Right forelimb (tissue), 1 donor: ENCODE measurements at regions not wholly inside any gene's neighbourhood (a gene's known extent, or its start where the extent isn't known, plus 50 kb on each side); places are given as distances from the start of the nearest gene placed in this dataset.

Experiments
- DNase-seq: peaks from one replicate; pipeline ENCODE4 v3.0.0-alpha.2; 2018

DNA sequence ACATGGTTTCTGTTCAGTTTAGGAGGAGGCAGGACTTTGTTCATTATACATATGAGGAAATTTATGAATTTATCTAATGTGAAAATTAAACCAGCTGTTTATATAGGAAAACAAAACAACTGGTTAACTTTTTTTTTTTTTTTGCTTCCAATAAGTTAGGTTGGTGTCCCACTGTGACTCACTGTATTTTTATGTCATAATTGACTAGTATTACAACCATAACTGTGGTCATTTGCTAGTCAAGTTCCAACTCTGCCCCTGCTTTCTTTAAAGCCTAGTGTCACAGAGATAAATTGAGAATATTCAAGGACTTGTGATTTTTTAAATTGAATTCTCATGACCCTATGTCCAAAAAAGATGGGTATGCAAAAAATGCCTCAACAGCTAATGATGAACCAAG lies 227.7 kb downstream of the BCAT1 start:
- DNase-seq = no peak

DNA sequence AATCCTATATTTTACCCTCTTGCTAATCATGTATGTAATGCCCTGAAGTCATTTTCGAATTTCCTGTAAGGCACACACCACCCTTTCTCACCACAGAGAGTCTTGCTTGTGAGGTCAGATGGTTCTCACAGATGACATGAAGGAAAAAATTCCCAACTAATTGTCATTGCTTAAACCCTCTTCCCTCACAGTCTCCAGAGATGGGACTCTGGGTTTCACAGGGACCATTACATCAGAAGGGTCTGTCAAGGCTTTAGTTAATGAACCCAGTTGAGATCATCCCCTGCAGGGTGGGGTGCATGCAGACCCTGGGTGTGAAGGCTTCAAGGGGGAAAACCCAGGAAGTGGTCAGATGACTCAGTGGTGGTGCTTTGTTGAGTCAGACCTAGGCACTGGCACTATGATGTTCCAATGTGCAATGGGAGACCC lies 229.6 kb downstream of the BCAT1 start:
- no peak for DNase-seq

DNA sequence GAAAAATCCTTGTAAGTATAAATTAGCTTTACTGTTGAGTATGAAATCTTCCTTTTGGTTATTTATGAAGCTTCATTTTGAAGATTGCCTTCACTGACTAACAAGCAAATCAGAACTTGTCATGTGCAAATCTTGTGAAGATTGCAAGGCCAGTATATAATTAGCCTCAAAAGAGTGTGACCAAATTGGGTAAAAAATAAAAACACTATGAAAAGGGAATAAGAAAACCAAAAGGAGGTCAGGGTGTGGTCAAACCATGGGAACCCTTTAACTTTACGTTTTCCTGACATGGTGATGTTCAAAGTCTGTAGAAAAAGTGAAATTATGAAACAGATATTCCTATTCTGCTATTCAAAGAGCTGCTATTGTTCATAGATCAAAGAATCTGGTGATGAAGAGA lies 230.3 kb downstream of the BCAT1 start:
- no peak for DNase-seq

DNA sequence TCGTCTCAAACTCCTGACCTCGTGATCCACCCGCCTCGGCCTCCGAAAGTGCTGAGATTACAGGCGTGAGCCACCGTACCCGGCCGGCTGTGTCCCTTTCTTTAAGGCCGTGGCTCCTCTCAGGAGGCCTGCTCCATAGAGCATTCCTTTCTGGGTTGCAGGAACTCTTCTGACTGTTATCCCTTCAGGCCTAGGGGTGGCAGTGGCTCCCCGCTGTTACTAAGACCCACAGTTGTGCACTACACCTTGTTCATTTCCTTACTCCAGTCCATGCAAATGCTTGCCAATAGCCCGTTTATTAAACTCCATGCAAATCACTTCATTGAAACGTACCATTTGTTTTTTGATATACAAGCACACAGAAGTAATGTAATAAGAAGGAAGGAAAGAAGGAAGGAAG lies 234.7 kb downstream of the BCAT1 start:
- DNase-seq = no peak

DNA sequence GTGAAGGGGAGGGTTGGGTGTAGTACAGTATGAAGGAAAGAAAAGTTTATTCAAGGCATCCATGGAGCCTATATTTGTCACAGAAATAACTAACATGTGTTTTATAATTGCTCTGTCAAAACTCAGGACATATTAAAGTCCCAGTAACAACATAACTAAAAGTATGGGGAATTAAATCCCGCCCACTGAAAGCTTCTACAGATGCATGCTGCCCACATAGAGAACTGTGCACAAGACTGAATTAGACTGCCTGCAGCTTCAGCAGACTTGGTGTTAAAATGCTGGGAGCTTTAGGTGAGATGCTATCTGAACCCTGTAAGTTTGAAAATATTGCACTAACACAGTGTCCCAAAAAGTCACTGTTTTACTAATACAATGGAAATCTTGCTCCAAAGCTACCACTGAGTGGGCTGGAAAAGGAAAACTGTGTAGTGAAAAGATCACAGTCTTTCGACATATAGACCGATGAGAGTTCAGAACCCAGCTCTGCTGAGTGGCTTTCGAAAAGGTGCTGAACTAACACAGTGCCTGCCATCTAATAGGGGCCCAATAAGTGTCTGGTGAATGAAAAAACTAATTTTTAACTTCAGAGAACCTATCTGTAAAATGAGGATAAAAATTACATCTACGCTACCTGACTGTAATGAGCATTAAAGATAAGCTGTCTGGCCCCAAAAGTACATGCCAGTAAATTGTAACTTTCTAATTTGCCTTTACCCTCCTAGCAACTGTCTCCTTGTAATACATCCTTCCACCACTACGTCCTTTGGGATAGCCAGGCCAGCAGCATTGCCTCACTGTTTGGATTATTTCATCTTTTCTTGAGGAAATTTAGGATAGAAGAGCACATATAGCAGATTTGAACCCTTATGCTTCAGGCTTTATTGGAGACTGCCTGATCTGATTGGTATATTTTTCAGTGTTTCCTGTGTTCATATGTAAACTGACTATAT lies 237.6 kb downstream of the BCAT1 start:
- DNase-seq = no peak

DNA sequence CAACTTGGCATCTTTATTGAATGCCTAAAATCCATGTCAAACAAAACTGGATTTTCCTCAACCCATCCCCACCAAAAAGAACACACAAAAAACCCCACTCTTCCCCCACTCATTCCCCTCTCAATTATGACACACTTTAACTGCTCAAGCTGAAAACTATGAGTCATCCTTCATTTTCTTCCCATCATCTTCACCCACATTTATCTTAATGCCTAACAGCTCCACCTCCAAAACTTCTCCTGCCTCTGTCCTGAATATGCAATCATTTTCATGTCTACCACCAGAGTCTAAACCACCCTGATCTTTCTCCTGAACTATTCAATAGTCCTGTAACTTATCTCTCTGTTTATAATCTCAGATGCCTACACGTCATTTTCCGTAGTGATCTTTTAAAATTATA lies 239.7 kb downstream of the BCAT1 start:
- DNase-seq = no peak

DNA sequence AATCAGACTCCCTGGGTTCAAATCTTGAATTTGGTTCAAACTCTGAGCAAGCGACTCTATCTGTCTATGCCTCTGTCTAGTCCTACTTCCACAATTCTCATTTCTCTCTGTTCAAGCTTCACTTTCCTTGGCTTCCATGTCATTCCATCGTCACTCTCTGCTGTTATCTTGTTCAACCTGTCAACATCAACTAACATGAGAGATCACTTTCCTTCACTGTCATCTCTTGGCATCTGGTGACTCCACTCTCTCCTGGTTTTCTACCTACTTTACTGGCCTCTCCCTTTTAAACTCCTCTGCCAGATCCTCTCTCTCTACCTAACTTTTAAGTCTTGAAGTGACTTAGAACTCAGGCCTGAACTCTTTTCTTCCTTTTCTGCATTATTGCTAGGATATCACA lies 240.2 kb downstream of the BCAT1 start:
- no peak for DNase-seq

DNA sequence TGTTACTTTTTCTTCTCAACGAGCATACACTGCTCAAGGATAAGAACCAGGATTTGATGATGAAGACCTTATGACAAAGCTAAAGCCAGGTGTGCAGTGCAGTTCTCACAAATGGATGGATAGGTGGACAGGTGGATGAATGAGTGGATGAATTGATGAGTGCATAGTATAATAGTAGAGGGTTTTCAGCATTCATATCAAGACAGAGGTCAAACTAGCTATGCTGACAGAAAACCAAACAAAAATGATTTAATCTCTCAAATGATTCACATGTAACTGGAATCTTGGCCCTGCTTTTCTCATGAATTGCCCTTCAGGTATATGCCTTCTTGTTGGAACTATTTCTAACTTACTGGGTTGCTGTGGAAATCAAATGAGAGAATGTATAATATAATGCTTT lies 240.9 kb downstream of the BCAT1 start:
- no peak for DNase-seq

DNA sequence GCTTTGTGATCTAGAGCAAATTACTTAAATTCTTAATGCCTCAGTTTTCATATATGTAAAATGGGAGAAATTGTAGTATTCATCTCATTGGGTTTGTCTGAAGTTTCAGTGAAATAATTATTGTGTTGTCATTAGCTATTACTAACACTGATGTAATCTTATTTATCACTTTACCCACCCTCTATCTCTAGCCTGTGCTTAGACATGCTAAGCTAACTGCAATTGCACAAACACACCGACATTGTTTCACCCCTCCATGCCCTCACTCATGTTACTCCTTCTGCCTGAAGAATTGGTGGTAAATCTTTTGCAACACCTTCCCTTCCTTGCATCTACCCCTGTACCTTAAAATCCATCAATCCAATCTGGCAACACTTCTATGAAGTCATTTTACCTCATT lies 241.6 kb downstream of the BCAT1 start:
- no peak for DNase-seq

DNA sequence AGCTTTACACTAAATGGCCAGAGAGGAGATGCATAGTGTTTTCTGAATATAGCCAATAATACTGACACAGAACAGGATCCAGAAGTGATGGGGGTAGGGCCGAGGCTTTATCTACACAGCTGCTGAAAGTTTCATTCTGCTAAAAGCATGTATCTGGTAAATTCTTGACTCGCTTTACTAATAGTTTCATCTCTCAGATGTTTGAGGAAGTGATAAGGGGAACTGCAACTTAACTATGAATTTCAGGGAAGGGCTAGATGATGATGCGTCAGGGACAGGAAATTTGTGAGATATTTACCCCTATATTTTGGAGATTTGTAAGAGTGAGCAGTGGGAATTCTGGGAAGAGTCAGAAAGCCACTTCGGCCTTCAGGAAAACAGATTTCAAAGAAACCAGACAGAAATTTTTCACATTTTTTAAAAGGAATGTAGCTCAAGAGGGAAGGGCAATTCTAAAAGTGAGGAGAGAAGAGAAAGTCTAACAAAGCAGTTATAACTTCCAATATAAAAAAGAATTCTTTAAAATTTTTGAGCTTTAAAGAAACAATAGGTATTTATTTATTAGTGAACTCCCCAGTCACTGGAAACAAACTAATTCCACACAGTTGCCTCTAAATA lies 243.1 kb downstream of the BCAT1 start:
- no peak for DNase-seq

DNA sequence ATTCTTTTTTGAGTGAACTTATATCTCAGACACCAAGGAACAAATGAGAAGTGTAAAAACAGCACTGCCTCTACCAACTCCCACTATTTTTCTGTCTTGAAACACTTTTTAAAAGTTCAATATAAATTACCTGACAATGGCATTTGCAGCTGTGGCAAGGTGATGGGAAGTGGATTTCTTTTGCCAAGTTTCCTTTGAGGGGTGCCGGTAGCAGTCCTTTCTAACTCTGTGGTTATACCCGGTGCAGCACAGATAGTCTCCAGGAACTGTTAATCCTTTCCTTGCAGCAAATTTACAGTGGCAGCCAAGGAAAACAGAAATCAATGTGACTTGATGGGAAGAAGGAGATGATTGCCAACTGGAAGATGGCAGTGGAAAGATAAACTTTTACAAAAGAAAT lies 243.7 kb downstream of the BCAT1 start:
- no peak for DNase-seq

DNA sequence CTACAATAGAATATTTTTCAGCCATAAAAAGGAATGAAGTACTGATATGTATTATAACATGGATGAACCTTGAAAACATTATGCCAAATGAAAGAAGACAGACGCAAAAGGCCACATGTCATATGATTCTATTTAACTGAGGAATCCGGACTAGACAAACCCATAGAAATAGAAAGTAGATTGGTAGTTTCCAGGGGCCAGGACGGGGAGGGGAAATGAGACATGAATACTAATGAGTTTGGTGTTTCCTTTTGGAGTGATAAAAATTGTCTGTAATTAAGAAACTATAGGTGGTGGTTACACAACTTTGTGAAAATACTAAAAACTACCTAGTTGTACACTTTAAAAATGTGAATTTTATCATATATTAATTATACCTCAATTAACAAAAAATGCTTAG lies 247.6 kb downstream of the BCAT1 start:
- no peak for DNase-seq

DNA sequence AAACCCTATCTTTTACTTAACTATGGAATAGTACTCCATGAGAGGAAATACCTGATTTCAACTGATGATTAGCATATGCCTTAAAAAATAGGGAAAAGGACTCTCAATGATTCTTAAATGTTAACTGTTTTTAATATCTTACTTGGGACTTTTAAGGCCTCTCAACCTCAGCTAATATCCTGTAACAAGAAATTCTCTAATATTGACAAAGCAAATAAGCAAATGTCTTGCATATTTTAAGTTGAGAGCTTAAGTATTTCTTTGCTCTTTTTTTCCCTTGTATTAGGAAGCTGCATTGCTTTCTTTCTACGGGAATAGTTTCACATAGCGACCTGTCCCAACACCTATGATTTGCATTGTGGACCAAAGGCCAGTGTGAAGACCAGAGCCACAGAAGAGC lies 249.9 kb downstream of the BCAT1 start:
- no peak for DNase-seq

DNA sequence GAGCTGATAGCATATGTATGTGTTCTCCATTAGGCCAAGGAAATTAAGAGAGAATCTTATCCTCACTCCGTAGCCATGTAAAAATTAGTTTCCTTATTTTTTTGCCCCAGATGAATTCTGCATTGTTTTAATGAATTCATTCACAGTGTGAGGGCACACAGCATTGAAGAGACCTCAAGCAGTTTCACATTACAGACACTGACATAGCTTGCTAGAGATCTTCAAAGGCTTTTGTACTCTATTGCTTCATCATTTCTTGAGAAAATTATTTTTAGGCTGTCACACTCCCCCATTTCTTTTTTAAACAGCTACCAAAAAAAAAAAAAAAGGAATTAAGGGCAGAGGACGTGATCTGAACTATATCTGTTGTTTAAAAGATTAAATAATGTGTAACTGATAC lies 251.1 kb downstream of the BCAT1 start:
- DNase-seq = no peak

DNA sequence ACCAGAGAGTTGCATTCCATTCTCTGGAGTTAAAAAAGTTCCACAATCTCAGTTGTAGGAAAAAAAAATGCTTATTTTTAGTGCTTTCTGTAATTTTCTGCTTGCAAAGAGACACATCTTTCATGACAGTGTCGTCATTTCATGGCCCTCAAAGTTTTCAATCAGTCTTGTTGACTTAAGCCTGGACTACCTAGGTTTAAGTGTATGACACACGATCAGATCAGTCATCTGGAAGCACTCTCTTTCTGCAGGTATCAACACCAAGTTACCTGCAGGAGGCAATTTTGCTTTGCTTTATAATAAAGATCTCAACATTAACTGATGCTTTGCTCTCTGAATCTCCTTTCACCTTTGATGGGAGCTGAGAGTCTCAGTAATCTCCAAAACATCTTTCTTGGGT lies 251.6 kb downstream of the BCAT1 start:
- no peak for DNase-seq

DNA sequence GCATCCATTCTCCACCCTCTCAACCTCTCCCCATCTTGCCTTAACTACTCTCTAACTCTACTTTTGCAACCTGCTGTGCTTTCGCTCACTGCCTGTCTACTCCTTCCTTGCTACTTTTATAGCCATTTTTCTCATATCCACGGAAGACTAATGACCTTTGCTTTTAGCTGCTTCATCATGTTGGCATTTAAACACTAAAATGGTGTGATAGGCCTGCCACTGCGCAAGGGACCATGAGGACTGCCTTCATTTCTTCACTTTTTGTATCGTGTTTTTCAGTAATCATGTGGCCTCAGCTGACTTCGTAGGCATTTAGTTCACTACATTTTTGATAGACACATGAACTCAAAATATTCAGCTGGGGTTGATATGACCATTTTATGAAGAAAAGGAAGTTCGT lies 252.1 kb downstream of the BCAT1 start:
- no peak for DNase-seq

DNA sequence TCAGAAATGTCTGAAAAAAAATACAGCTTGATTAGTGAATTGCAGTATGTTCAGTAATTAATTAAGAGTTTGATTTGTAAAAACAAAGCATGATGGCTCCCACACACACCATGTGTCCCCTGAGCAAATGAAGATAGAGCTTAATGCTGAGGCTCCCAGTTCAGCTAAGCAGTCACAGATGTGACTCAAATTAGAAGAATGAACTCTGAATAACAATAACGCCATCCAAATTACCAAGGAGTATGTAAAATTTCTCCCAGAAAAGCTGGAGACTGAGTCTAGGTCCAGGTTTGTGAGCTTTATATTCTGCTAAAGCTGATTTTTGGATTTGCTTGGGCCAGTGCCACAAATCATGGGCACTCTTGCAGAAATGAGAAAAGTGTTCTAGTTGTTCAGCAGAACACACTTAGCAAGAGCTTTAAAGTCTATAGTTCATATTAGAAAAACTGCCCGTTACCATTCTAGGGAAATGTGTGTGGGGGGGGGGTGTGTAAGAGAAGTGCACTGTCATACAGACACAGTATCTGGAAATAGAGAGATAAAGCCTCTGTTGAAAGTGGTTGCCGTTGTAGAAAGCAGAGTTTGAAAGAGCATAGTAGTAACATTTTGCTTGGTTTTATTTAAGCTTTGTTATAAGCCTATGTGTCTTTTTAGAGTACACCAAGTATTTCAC lies 253.1 kb downstream of the BCAT1 start:
- DNase-seq = no peak

DNA sequence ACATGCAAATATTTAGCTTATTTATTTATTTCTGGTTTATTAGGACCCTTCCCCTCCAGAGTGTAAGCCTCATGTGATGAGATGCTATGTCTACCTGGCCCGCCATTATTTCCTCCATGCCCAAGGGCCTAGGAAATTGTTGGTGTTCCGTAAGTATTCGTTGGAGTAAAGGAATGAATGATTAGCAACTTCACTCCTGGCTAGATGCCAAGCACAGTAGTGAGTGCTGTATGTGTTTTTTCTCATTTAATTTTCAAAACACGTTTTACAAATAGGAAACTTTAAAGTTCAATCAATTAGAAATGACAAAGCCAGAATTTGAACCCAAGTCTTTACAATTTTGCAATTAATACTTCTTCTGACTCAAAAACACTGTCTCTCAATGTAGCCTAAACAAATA lies 253.8 kb downstream of the BCAT1 start:
- no peak for DNase-seq

DNA sequence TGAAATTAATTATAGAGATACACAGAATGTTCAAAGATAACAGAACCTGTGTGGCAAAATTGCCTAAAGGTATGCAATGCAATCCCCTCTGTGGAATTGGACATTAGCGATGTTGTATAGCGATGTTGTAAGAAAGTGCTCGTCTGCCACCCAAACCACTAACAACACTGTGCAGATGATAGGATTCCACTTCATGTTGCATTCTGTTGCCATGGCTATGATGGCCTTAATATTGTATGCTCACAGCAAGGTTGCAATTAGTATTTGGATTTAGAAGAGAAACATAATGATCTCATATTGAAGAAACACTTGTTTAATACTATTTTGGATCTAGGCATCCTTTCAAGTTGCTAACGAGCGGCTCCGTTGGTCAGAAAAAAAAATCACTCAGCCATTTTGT lies 260.3 kb downstream of the BCAT1 start:
- no peak for DNase-seq

DNA sequence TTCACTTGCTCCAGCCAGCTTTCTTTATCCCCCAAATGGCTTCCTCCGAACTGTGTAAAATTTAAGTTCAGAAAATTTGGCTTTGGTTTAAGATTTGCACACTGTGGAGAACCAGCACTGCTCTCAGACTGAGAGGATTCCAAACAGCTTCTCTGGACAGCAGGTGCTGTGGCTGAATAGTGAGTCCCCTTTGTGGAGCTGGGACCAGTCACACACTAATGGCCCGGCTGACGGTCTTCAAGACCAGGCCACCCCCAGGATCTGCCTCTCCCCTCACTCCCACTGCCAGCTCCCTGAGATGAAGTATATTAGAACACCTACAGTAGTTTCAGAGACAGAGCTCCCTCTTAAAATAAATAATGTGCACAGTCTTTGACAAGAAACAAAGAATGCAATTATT lies 267.3 kb downstream of the BCAT1 start:
- no peak for DNase-seq

DNA sequence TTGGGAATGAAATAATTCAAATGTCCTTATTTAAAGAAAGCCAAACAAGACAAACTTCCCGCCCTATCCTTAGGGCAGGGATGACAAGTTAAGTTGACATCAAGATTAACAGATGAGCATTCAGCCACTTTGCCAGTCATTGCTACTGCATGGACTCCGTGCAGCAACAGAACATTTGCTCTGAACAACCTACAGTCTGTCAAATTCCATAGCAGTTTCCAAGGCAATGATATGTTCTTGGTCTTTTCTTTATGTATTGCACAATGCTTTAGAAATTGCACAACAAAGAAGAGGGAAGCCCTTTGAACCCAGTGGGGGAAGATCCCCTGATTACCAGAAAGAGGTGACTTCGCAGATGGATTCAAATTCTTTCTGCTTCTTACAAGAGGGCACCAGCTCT lies 269.8 kb downstream of the BCAT1 start:
- no peak for DNase-seq

DNA sequence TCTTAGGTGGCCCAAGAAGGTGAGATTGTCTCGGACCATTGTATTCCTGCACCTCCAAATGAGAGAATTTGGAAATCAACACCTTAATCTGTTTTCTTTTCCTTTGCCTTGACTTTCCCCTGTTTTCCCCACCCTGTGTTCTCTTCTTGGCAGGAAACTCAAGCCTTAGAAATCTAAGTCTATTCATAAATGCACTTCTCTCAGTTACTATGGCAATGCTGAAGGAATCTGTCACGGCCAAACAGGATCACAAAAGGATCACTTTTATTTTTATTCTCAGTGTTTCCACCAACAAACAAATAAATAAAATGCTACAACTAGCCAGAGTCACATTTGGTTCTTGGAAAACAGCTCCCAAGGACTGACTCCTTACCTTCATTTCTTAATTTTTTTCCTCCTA lies 270.5 kb downstream of the BCAT1 start:
- DNase-seq = no peak

DNA sequence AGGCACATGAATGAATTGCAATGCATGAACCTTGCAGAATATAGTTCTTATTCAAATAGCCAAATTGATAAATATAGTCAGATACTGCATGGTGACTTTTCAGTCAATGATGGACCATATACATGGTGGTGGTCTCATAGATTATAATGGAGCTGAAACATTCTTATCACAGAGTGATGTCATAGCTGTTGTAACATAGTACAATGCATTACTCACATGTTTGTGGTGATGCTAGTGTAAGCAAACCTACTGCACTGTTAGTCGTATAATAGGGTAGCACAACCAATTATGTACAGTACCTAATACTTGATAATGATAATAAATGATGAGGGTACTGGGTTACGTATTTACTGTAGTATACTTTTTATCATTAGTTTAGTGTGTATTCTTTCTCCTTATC lies 280.3 kb downstream of the BCAT1 start:
- DNase-seq = no peak
